NCI-H2171 (cell line): ENCODE measurements at regions not wholly inside any gene's neighbourhood (a gene's known extent, or its start where the extent isn't known, plus 50 kb on each side); places are given as distances from the start of the nearest gene placed in this dataset.

Source experiments
- DNase-seq: peaks from one replicate; lab custom pipeline; 2025; lab: John Stamatoyannopoulos, UW

DNA sequence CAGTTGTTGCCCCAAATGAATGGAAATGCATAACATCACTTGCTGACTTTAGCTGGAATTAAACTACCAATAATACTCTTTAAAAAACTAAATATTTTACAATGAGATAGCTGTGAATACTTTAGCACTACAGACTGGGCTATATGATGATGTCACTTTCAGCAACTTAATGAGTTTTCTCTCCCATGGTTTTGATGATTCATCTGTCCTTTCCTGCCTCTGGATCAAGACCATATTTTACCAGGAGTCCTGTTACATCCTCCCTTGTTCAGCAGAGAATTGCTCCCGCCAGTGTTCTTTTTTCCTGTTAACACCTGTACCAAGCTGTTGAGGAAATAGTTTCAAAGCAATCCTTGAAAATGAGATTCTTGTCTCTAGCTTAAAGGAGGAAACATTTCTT lies 543.0 kb downstream of the SPRY1 start:
- DNase-seq = no peak

DNA sequence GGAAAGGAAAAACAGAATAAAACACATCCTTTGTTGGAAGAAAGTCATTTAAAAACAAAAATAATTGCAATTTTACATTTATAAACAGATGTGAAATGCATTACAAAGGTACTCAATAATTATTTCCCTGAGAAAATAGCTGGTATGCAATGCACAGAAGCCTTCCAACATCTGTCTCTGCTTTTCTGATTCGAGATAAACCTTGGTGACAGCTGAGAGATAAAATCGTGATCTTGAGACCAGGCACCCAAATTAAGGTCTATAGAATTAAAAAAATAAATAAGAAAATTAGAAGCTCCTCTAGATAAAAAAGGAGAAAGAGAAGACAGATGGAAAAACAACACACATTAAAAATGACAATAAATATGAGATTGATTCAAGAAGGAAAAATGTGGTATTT lies 544.0 kb downstream of the SPRY1 start:
- DNase-seq = no peak

DNA sequence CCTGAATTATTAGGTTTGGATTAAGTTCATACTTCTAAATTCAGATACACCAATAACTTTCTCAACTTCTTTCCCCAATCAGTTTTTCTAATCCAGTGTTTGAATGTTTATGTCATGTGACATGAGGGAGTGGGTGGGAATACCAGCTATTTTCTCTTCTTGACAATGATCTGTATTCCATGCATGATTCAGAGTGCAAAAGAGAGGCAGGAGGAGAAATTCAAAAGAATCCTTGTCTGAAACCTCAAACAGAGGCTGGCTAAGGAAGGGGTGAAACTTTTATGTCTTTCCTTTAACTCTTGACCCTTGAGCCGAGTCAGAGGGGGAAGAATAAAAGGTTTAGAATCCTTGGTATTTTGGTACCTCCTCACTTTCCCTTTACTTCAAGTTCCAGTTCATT lies 544.7 kb downstream of the SPRY1 start:
- no peak for DNase-seq

DNA sequence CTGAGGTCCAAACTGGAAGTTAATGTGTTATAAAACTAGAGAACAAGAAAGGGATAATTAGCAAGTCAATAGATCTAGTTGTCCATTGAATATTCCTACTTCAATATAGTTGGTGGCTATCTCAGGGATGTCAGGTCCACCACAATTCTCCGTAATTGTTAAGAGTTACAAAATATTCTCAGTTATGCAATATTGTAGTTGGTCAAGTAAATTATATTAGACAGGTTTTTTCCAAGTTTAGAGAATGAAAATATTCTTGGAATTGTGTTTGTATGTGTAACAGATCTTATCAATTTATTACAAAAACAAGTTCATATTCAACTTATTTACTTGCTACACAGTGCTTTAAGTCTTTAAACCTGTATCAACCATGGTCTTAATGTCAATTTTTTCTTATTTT lies 547.4 kb downstream of the SPRY1 start:
- no peak for DNase-seq

DNA sequence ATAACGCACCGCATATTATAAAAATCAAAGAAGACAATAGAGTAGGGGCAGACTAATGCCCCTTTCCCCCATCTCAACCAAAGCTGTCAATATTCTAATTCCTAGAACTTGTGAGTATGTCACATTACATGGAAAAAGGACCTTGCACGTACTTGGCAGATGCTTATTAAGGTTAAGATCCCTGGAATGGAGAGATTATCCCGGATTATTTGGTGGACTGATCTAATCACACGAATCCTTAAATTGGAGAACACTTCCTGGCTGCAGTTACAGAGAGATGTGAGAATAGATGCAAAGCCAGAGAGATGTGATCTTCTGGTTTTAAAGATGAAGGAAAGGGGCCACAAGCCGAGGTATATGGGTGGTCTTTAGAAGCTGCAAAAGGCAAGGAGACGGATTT lies 548.7 kb downstream of the SPRY1 start:
- no peak for DNase-seq

DNA sequence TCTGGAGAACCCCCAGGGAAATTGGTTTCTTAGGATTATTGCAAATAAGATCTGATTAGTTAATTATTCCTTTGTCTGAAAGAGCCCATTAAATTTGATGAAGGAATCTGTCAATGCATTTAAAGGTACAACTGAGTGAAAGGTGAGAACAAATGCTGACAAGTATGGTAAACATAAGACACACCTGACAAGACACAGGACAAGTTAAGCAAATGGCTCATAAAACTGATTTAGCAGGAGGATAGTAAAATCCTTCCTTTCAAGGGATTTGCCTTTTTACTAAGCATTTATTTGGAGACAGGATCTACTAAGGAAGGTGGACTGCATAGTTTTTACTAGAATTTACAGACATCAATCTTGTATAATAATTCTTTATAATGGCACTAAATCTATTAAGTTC lies 553.9 kb downstream of the SPRY1 start:
- no peak for DNase-seq

DNA sequence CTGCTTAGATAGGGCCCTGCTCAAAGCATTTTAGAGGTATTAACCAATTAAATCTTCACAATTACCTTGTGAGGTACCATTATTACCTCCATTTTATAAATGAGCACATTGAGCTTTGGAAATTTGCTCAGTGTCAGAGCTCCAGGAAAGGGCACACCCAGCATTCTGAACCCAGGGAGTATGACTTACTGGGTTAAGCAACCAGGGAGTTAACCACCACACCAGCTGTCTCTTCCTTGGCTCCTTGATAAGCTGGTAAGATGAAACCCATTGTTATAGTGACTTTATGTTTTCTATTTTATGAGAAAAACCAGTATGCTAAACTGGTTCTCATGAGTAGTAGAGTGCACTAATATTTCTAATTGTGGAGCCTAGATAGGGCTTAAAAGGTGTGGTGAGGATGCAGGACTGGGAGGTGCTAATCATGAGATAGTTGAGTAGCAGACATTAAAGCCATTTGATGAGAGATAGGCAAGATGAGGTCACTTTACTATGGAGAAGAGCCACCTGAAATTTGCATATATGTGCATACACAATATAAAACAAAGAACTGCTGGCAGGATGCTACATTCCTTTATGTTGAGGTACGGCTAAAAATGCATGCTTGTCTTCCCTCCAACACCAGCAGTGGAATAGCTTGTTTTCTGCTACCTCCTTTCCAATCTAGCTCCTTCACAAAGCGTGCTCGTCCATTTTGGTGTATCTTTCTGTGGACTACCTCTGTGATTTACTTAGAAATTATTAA lies 556.1 kb downstream of the SPRY1 start:
- DNase-seq = no peak

DNA sequence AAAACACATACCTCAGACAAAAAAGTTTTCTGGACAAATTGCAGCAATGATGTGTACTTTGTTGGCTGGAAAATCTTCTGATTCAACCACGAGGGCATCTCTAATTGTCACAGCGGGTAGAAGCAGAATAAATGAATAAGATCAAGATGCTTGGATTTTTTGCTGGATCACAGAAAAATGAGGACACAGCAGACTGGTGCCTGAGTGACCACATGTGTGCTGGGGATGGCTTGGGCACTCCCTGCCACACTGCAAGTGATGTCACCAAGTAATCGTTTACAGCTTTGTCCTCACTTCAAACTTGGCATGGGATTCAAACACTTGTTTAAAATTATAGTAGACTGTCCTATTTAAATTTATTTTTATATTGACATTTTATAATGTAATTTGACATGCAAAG lies 557.0 kb downstream of the SPRY1 start:
- DNase-seq = no peak

DNA sequence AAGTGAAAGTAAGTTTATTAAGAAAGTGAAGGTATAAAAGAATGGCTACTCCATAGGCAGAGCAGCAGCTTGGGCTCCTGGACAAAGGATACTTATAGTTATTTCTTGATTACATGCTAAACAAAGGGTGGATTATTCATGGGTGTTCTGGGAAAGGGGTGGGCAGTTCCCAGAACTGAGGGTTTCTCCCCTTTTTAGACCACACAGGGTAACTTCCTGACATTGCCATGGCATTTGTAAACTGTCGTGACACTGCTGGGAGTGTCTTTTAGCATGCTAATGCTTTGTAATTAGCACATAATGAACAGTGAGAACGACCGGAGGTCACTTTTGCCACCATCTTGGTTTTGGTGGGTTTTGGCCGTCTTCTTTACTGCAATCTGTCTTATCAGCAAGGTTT lies 557.6 kb downstream of the SPRY1 start:
- no peak for DNase-seq

DNA sequence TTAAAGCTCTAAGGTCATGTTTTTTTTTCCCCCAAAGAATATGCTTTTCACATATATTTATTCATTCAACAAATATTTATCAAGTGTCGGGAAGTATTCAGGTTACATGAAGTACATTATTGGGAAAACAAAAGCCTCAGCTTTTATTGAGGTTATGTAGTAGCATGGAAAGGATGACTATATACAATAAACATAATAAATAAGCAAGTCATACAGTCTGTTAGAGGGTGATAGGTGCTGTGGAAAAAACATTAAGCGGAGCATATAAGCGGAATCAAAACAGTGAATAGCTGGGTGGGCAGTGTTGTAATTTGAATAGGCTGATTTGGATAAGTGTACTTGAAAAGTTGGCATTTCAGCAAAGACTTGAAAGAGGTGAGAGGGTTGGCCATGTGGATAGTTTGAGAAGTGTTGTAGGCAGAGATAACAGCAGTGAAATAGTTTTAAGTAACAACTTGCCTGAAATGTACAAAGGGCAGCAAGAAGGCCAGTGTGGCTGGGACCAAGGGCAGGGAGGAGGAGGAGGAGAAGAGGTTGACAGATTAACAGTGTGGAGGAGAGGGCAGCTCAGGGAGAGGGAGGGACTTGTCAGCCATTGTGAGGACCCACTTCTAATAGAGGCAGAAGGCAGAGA lies 558.7 kb downstream of the SPRY1 start:
- no peak for DNase-seq

DNA sequence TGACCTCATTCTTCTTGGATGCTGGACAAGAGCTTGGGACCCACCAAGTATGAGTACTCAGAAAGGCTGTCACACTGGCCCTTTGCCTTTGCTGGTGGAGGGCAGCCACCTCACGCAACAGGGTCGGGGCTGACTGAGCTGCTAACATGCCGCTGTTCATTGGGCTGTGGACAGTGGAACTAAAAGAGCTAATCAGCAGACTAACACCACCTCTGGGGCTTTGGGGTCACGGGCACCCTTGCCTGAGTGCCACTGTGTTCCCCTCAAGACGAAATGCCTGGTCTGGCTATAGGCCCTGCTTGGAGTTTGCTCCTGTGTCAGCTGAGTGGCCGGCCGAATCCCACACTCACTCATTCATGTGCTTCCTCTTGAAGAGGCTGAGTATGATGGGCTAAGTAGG lies 559.6 kb downstream of the SPRY1 start:
- DNase-seq = no peak

DNA sequence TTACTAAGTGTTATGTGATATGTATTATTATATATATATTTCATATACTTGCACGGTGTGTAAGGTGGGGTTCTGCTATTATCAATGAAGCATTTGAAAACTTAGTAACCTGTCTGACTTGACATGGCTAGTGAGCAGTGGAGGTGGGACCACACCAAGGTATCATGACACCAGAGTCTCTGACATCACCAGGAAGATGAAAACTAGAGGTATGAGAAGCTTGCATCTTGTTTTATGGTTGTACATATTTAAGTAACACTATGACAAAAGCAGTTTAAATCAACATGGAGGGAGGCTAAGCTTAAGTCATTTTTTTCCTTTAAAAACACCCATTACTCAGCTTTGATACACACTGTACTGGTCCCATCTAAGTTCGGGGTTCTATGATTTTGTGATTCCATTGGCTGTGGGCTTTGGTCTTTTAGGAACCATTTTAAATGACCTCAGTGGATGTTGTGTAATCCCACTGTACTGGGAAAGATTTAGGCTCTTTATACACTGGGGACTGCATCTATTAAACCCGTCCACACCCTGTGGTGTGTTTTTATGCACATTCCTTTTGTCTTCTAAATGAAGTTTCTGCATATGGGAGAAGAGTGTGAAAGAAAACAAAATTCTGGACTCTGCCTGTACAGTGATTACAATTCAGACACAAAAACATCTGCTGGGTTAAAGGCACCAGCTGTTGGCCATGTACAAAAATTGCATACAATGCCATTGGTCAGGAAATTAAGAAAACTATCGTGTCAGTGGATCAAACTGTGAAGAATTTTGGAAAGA lies 570.6 kb downstream of the SPRY1 start:
- no peak for DNase-seq

DNA sequence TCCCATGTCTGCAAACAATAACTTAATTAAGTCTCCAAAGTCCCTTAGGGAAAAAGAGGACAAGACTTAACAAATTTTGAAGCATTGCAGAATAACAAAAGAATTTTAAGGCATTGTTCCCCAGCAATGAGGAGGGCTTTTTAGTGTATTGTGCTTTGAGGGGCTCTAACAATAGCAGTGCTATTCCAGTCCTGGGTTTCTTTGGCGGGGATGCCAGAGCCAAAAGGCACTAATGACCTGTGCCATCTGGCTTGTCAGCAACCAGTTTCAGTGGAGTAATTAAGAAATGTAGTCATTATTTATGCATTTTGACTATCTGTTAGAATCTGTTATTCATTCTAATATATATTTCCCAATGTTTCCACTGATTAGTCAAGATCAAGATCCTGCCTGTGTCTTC lies 575.4 kb downstream of the SPRY1 start:
- DNase-seq = no peak

DNA sequence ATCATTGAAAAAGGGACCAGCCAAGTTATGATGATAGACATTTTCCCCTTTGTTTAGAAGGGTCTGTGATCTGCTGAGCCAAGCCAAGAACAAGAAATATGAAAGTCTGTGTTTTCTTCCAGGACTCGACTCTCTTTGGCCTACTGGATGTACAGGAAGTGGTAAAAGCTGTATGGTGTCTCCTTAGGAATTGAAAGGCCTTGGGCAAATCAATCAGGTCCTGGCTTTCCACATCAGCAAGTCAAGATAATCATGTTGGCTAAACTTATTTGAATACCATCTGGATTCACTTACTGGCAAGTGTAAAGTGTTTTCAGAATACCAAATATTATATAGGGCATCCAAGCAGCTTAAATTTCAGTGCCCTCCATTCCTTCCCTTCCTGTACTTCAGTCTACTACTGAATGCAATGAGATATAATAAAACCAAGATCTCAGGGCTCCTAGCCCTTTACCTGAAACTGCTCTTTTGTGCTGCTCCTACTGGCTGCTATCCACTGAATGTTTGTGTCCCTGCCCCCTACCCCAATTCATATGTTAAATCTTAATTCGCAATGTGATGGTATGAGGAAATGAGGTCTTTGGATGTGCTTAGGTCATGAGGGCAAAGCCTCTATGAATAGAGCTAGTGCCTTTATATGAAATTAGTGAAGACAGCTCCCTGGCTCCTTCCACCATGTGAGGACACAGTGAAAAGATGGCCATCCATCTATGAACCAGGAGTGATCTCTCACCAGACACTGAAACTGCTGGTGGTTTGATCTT lies 578.0 kb downstream of the SPRY1 start:
- DNase-seq = no peak

DNA sequence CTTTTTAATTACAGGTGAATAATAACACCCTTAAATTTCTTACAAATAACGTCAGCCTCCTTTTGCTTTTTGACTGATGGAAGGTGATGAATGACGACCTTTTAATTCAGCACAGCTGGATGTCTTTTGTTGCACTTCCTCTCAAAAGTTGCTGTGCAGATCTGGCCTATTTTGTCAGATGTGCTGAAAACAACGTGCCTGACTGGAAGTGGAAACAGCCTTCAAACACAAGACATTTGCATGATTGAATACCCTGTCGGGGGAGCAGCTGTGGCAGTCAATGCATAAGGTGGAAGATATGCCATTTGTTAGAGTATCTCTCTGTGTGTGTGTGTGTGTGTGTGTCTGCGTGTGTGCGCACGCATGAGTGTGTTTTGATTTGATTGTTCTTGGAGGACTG lies 579.7 kb downstream of the SPRY1 start:
- DNase-seq = peak; percentile 5

DNA sequence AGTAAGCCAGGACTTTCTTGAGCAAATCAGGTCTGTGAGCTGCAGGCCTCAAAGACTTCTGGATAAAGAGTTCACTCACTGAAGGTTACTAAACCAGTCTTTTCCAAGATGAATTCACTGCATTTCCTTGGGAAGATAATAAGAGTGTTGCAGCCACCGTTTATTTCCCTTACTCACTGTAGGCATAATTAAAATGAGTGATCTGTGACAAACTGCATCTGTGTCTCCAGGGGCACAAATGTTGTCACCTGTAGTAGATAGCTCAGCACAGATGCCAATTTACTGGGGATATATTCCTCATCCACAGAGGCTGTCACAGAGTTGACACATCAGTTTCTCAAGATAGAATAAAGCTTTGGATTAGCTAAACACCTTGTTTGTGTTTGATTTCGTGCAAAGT lies 580.2 kb downstream of the SPRY1 start:
- DNase-seq = no peak

DNA sequence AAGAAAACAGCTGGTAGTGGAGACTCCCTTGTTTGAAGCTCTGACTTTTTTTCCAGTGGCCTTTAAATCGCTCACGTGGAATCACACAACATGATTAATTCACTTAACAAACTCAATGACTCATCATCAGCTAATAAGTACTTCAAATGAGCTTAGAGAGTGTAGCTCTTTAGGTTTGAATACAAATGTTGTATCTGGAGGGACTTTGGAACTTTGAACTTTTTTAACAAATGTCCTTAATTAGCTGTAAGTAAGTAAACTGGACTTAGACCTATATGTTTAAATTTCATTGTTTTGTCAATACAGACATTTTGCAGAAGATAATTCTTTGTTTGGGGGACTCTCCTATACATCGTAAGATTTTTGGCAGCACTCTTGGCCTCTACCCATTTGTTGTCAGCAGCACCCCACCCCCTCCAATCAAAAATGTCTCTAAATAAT lies 581.1 kb downstream of the SPRY1 start:
- no peak for DNase-seq

DNA sequence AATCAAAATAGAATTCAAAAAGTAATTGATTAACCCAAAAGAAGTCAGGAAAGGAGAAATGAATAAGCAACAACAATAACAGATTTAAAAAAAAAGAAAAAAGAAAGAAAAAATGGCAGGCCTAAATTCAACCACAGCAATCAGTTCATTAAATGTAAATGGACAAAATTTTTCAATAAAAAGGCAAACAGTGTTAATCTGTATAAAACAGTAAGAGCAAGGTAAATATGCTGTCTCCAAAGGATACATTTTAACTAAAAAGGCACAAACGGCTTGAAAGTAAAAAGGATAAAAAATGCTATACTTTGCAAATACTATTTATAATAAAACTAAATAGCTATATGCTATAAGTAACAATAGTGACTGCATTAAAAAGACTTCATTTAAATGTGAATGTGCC lies 582.0 kb downstream of the SPRY1 start:
- DNase-seq = no peak

DNA sequence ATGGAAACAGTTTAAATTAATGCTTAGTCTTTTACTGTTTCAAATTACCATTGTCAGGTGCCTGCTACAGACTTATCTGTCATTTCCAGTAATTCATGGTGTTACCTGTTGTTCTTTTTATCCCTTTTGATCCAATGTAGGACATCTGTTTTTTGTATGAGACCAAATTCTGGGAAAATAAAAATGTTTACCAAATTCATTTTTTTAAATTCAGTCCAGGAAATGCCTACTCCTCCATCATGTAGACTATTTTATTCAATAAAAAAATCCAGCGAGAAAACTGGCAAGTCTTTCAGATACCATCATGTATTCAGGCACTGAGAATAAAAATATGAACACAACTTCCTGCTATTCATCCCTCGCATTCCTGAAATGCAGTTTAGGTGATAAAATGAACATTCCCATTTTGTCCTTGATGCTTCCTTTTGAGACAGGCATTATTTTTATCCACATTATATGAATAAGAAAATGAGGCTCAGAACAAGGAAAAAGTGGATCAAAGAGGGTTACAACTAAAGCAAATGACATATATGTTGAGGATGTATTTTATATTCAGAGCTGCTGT lies 584.2 kb downstream of the SPRY1 start:
- no peak for DNase-seq

DNA sequence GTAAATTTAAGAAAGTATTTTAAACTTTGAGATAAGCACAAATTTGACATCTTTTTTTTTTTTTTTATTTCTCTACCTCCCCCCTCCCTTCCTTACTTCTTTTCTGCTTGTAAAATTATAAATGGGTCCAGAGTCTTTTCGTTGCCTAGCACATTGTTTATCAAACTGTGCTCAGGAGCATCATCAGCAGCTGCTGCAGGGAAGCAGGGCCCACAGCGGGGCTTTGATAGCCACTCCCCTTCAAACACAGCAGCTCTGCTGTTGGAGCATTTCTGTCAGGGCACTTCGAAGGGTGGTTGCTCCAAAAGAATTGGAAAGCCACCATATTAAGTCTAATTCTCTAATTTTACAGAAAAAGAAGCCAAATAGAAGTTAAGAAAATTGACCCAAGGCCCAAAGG lies 588.3 kb downstream of the SPRY1 start:
- no peak for DNase-seq

DNA sequence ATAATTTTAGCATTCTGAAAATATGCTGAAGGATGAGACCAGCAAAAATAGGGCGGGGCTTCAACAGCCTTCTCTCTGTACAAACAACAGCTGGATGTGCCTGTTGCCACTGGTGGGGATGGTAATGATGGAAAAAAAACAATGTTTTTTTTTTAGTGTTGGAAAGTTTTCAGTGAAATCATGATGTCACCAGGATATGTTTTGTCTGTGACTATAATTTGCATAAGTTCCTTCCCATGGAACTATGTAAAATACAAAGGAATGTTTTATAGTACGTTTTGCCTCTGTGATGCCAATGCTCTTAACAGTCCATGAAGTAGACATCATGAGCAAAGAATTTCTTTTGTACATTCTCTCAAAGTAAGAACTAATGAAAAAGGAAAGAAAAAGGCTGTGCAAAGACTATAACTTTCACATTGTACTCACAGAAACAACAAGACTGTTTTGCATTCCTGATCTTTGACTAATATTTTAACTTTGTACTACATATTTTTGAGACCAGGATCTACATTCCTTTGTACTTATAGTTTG lies 589.7 kb downstream of the SPRY1 start:
- DNase-seq = no peak

DNA sequence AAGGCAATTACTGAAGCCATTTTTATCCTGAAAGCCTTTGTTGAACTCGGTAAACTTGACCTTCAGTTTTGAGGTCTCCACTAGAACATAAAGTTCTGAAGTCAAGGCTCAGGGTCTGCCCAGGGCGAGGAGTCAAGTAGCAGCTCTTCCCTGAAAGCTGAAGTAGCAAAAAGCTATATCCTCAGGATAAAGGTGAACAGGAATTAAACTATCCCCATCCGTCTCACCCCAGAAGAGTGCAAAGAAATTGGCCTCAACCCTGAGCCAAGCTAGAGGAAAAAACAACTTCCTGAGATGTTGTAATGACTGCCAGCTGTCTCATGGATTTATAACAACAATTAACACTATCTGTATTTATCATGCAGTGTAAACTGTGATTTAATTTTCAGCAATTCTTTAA lies 590.8 kb downstream of the SPRY1 start:
- no peak for DNase-seq
